ENCODE measurements at regions not wholly inside any gene's neighbourhood (a gene's known extent, or its start where the extent isn't known, plus 50 kb on each side); places are given as distances from the start of the nearest gene placed in this dataset.

DNA sequence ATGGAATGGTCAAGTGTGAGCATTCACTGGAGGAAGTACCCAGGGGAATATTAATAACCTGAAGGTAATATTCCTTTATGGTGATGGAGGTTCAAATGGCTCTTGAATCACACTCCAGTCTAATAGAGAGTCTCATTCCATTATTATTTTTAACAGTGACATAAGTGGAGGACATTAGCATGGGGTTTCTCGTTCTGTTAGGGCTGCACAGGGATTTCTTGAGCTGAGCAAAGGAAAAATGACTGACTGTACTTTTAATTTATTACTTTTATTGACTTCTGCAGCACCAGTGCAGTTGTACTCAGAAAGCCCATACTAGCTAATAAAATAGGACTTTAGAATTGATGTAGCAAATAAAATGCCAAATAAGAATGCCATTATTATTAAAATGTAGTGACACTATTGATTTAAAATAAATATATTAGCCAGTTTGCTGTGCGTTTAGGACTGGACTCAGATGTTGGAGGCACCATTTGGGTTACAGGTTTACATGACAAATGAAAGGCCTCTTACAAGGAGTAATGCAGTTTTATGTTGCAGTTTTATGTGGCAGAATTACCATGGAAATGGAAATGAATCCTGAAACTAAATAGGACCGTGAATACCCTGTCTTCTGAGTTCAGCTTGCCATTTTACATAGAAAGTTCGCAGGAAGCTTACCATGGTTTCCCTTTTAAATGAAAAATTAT is 705.1 kb upstream of the GRM7 start:
- Mint-ChIP-seq H3K27me3 (ENCODE audit: insufficient read depth) (peaks cover 3% of the 10 kb centered on the region), H3K9me3 (no peaks in the 10 kb centered on the region), H3K36me3 (ENCODE audit: low read depth) (no peaks in the 10 kb centered on the region), H3K27ac (no peak overlapping the region), H3K4me3 (no peak overlapping the region), H3K4me1 (peaks cover 4% of the 10 kb centered on the region)
- Histone ChIP-seq H3K4me3 (ENCODE audit: low read length) (no peak overlapping the region), H3K27me3 (ENCODE audit: control insufficient read depth, insufficient read depth, low read length, poor library complexity, severe bottlenecking) (no peaks in the 10 kb centered on the region), H3K4me1 (ENCODE audit: control insufficient read depth, insufficient read depth, low read length) (peaks cover 7% of the 10 kb centered on the region), H3K9me3 (ENCODE audit: control insufficient read depth, low read length) (no peaks in the 10 kb centered on the region), H3K36me3 (ENCODE audit: control insufficient read depth, insufficient read depth, low read length) (no peaks in the 10 kb centered on the region), H3K9ac (ENCODE audit: extremely low read depth, low read length, poor library complexity, severe bottlenecking) (no peak overlapping the region), H3K27ac (ENCODE audit: low read depth, low read length) (no peak overlapping the region)
- 88 to 89% methylated on average over 3 to 4 of the region's 4 CpGs for WGBS, 2 experiments (ENCODE audit: insufficient coverage in 1 of 2, insufficient read length in 1 of 2)
- TF ChIP-seq, protein P1, sequence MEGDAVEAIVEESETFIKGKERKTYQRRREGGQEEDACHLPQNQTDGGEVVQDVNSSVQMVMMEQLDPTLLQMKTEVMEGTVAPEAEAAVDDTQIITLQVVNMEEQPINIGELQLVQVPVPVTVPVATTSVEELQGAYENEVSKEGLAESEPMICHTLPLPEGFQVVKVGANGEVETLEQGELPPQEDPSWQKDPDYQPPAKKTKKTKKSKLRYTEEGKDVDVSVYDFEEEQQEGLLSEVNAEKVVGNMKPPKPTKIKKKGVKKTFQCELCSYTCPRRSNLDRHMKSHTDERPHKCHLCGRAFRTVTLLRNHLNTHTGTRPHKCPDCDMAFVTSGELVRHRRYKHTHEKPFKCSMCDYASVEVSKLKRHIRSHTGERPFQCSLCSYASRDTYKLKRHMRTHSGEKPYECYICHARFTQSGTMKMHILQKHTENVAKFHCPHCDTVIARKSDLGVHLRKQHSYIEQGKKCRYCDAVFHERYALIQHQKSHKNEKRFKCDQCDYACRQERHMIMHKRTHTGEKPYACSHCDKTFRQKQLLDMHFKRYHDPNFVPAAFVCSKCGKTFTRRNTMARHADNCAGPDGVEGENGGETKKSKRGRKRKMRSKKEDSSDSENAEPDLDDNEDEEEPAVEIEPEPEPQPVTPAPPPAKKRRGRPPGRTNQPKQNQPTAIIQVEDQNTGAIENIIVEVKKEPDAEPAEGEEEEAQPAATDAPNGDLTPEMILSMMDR (conservative IDR thresholded peaks at IDR 0.05) = no peak
- DNase-seq = no peak

DNA sequence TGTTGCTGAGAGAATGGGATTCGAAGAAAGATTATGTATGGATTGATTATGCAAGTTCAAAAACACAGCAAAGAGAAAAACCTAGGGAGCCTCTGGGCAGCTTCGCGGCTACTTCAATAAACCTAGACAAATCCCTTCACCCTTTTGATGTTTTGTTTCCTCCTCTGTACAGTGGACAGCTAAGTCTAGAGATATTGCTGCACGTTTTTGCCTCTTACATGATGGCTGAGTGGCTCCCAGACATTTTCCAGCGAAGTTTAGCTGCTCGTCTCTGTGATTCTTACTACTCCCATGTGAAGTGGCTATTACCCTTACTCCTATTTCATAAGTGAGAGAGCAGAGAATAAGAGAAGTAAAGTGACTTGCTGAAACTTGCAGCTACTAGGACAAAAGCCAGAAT is 695.0 kb upstream of the GRM7 start:
- no peaks in the 10 kb centered on the region for H3K27me3 Mint-ChIP-seq (ENCODE audit: insufficient read depth)
- H3K4me3 Mint-ChIP-seq = no peak overlapping the region
- H3K4me1 Mint-ChIP-seq = no peaks in the 10 kb centered on the region
- Histone ChIP-seq H3K9ac (ENCODE audit: extremely low read depth, low read length, poor library complexity, severe bottlenecking) (no peak overlapping the region), H3K4me1 (ENCODE audit: control insufficient read depth, insufficient read depth, low read length) (no peaks in the 10 kb centered on the region), H3K27me3 (ENCODE audit: control insufficient read depth, insufficient read depth, low read length, poor library complexity, severe bottlenecking) (no peaks in the 10 kb centered on the region), H3K36me3 (ENCODE audit: control insufficient read depth, insufficient read depth, low read length) (no peaks in the 10 kb centered on the region), H3K4me3 (ENCODE audit: low read length) (no peak overlapping the region), H3K27ac (ENCODE audit: low read depth, low read length) (no peak overlapping the region), H3K9me3 (ENCODE audit: control insufficient read depth, low read length) (no peaks in the 10 kb centered on the region)
- no peak overlapping the region for H3K27ac Mint-ChIP-seq
- 84 to 90% methylated on average over 3 to 6 of the region's 6 CpGs for WGBS, 2 experiments (ENCODE audit: insufficient coverage in 1 of 2, insufficient read length in 1 of 2)
- TF ChIP-seq, protein P1 (conservative IDR thresholded peaks at IDR 0.05) = no peak
- no peak for DNase-seq
- no peaks in the 10 kb centered on the region for H3K36me3 Mint-ChIP-seq (ENCODE audit: low read depth)
- H3K9me3 Mint-ChIP-seq = no peaks in the 10 kb centered on the region

DNA sequence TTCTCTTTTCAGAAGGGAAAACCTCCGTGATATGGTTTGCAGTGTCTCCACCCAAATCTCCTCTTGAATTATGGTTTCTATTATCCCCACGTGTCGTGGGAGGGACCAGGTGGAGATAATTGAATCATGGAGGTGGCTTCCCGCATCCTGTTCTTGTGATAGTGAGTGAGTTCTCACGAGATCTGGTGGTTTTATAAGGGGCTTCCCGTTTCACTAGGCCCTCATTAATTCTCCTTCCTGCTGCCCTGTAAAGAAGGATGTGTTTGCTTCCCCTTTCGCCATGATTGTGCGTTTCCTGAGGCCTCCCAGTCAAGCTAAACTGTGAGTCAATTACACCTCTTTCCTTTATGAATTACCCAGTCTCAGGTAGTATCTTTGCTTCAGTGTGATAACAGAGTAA is 692.7 kb upstream of the GRM7 start:
- 89 to 91% methylated on average over 7 to 8 of the region's 8 CpGs for WGBS, 2 experiments (ENCODE audit: insufficient coverage in 1 of 2, insufficient read length in 1 of 2)
- Mint-ChIP-seq H3K27ac (no peak overlapping the region), H3K9me3 (no peaks in the 10 kb centered on the region), H3K36me3 (ENCODE audit: low read depth) (no peaks in the 10 kb centered on the region), H3K4me3 (no peak overlapping the region), H3K27me3 (ENCODE audit: insufficient read depth) (no peaks in the 10 kb centered on the region), H3K4me1 (no peaks in the 10 kb centered on the region)
- Histone ChIP-seq H3K36me3 (ENCODE audit: control insufficient read depth, insufficient read depth, low read length) (no peaks in the 10 kb centered on the region), H3K4me1 (ENCODE audit: control insufficient read depth, insufficient read depth, low read length) (no peaks in the 10 kb centered on the region), H3K9me3 (ENCODE audit: control insufficient read depth, low read length) (no peaks in the 10 kb centered on the region), H3K27me3 (ENCODE audit: control insufficient read depth, insufficient read depth, low read length, poor library complexity, severe bottlenecking) (no peaks in the 10 kb centered on the region), H3K9ac (ENCODE audit: extremely low read depth, low read length, poor library complexity, severe bottlenecking) (no peak overlapping the region), H3K27ac (ENCODE audit: low read depth, low read length) (no peak overlapping the region), H3K4me3 (ENCODE audit: low read length) (no peak overlapping the region)
- TF ChIP-seq, protein P1 (conservative IDR thresholded peaks at IDR 0.05) = no peak
- no peak for DNase-seq

All from endodermal cell (in vitro differentiated cells).